IMR-90 (cell line): ENCODE measurements at regions not wholly inside any gene's neighbourhood (a gene's known extent, or its start where the extent isn't known, plus 50 kb on each side); places are given as distances from the start of the nearest gene placed in this dataset.

Experiments
- ATAC-seq: fragments of 200-7000 bp; cut with Tn5 transposase; 2 replicates; pipeline ENCODE4 v1.9.1; 2020; ENCODE audit warnings: low read depth, mild to moderate bottlenecking, moderate library complexity
- BruUV-seq: library from RNA; stranded (reverse); fragments of 400-500 nt; replicated peaks from 2 replicates; lab custom pipeline; 2021; lab: Mats Ljungman, UMichigan
- CTCF ChIA-PET: fragments of 300-600 bp; formaldehyde crosslinking; extraction: SDS; loops from one replicate; lab custom pipeline; 2021; ENCODE audit warnings: antibody characterized with exemption; lab: Yijun Ruan, JAX
- POLR2A ChIA-PET: fragments of 300-600 bp; sonication (Branson Sonifier 250); formaldehyde crosslinking; loops from one replicate; lab custom pipeline; 2022; ENCODE audit warnings: antibody characterized with exemption; ENCODE audit not compliant: unreplicated experiment; lab: Charles Lee
- DNase-seq: peaks from one replicate; pipeline ENCODE4 v3.0.0; 2013
- H2AFZ ChIP-seq: replicated peaks from 2 replicates; pipeline ENCODE3; 2013; ENCODE audit warnings: low read length, mild to moderate bottlenecking; ENCODE audit not compliant: poor library complexity
- H2AK5ac ChIP-seq: 2 replicates; pipeline ENCODE4 v1.6.1; 2013; ENCODE audit warnings: low read depth, low read length, inconsistent platforms
- H2AK9ac ChIP-seq: replicated peaks from 2 replicates; pipeline ENCODE3; 2013; ENCODE audit warnings: mild to moderate bottlenecking, low read depth, low read length, moderate library complexity; ENCODE audit not compliant: poor library complexity
- H2BK120ac ChIP-seq: 2 replicates; pipeline ENCODE4 v1.6.1; 2013; ENCODE audit warnings: low read depth, low read length, inconsistent platforms
- H2BK15ac ChIP-seq: 3 replicates; pipeline ENCODE4 v1.6.1; 2013; ENCODE audit warnings: low read depth, low read length, inconsistent platforms
- H2BK20ac ChIP-seq: 2 replicates; pipeline ENCODE4 v1.6.1; 2013; ENCODE audit warnings: low read depth, mild to moderate bottlenecking, inconsistent platforms, low read length, moderate library complexity
- H2BK5ac ChIP-seq: 2 replicates; pipeline ENCODE4 v1.6.1; 2013; ENCODE audit warnings: mild to moderate bottlenecking, low read depth, low read length, inconsistent platforms; ENCODE audit not compliant: poor library complexity, severe bottlenecking
- H3K14ac ChIP-seq: replicated peaks from 2 replicates; pipeline ENCODE4 v1.6.1; 2013; ENCODE audit warnings: low read depth, low read length, inconsistent platforms
- H3K18ac ChIP-seq: 2 replicates; pipeline ENCODE4 v1.6.1; 2013; ENCODE audit warnings: low read depth, low read length, control low read depth
- H3K23ac ChIP-seq: 2 replicates; pipeline ENCODE4 v1.6.1; 2013; ENCODE audit warnings: low read depth, low read length, inconsistent platforms
- H3K27ac ChIP-seq: 2 replicates; pipeline ENCODE4 v1.5.1; 2013; ENCODE audit warnings: mild to moderate bottlenecking, control low read depth, low read length; ENCODE audit not compliant: insufficient read depth
- H3K27me3 ChIP-seq: 2 replicates; pipeline ENCODE4 v1.6.1; 2013; ENCODE audit warnings: low read length; ENCODE audit not compliant: control insufficient read depth, insufficient read depth
- H3K36me3 ChIP-seq: 2 replicates; pipeline ENCODE4 v1.6.1; 2013; ENCODE audit warnings: low read length, mixed read lengths; ENCODE audit not compliant: control insufficient read depth, insufficient read depth
- H3K4ac ChIP-seq: 2 replicates; pipeline ENCODE4 v1.6.1; 2013; ENCODE audit warnings: low read depth, low read length, inconsistent platforms
- H3K4me1 ChIP-seq: 2 replicates; pipeline ENCODE4 v1.6.1; 2013; ENCODE audit warnings: low read length, mixed read lengths; ENCODE audit not compliant: control insufficient read depth, insufficient read depth
- H3K4me2 ChIP-seq: 2 replicates; pipeline ENCODE4 v1.6.1; 2013; ENCODE audit warnings: low read depth, mild to moderate bottlenecking, control low read depth, low read length, moderate library complexity
- H3K4me3 ChIP-seq: 2 replicates; pipeline ENCODE4 v1.5.1; 2013; ENCODE audit warnings: low read depth, mild to moderate bottlenecking, control low read depth, low read length, moderate library complexity; ENCODE audit not compliant: insufficient read depth
- H3K56ac ChIP-seq: 2 replicates; pipeline ENCODE4 v1.6.1; 2013; ENCODE audit warnings: low read length, inconsistent platforms; ENCODE audit not compliant: insufficient read depth; ENCODE audit errors: extremely low read depth
- H3K79me1 ChIP-seq, 2 experiments: 2 replicates each; pipeline ENCODE4 v1.6.1; 2013; ENCODE audit warnings: low read length in 2 of 2, inconsistent platforms in 1 of 2, low read depth in 1 of 2
- H3K9ac ChIP-seq: 2 replicates; pipeline ENCODE4 v1.6.1; 2013; ENCODE audit warnings: low read depth, low read length, control low read depth
- H3K9me1 ChIP-seq: 2 replicates; pipeline ENCODE4 v1.6.1; 2013; ENCODE audit warnings: low read length, inconsistent platforms; ENCODE audit not compliant: insufficient read depth
- H3K9me3 ChIP-seq: 2 replicates; pipeline ENCODE4 v1.6.1; 2013; ENCODE audit warnings: low read length; ENCODE audit not compliant: control insufficient read depth, insufficient read depth
- H4K20me1 ChIP-seq: 2 replicates; pipeline ENCODE4 v1.6.1; 2013; ENCODE audit warnings: low read length, inconsistent platforms; ENCODE audit not compliant: insufficient read depth
- H4K5ac ChIP-seq: 2 replicates; pipeline ENCODE4 v1.6.1; 2013; ENCODE audit warnings: mild to moderate bottlenecking, low read depth, low read length, control low read depth
- H4K8ac ChIP-seq, 2 experiments: 2 replicates each; pipeline ENCODE4 v1.6.1; 2013; ENCODE audit warnings: low read depth in 2 of 2, low read length in 2 of 2, control low read depth in 1 of 2, inconsistent platforms in 1 of 2
- H4K91ac ChIP-seq: 2 replicates; pipeline ENCODE4 v1.6.1; 2013; ENCODE audit warnings: low read depth, low read length, inconsistent platforms; ENCODE audit not compliant: insufficient read depth
- BHLHE40 ChIP-seq: fragments of 150-350 bp; IDR thresholded peaks from 2 replicates; pipeline ENCODE4 v1.6.1; 2016; ENCODE audit warnings: mild to moderate bottlenecking, low read depth, low read length
- CEBPB ChIP-seq: IDR thresholded peaks from 2 replicates; pipeline ENCODE4 v1.6.1; 2012; ENCODE audit warnings: low read depth, low read length, improper control_type of control experiment
- CHD1 ChIP-seq: IDR thresholded peaks from 2 replicates; pipeline ENCODE4 v1.6.1; 2012; ENCODE audit warnings: low read depth, low read length, improper control_type of control experiment
- FOS ChIP-seq: fragments of 150-350 bp; IDR thresholded peaks from 2 replicates; pipeline ENCODE4 v1.6.1; 2016; ENCODE audit warnings: low read depth, low read length
- MAFK ChIP-seq: IDR thresholded peaks from 2 replicates; pipeline ENCODE4 v1.6.1; 2012; ENCODE audit warnings: low read depth, low read length, improper control_type of control experiment
- MAZ ChIP-seq: IDR thresholded peaks from 2 replicates; pipeline ENCODE4 v1.6.1; 2012; ENCODE audit warnings: low read depth, mild to moderate bottlenecking, low read length, improper control_type of control experiment, moderate library complexity, borderline replicate concordance
- NFE2L2 ChIP-seq: fragments of 150-350 bp; IDR thresholded peaks from 2 replicates; pipeline ENCODE4 v1.6.1; 2016; ENCODE audit warnings: low read depth, mild to moderate bottlenecking, low read length
- POLR2A ChIP-seq: IDR thresholded peaks from 2 replicates; pipeline ENCODE4 v1.6.1; 2012; ENCODE audit warnings: mild to moderate bottlenecking, low read depth, low read length
- RCOR1 ChIP-seq: IDR thresholded peaks from 2 replicates; pipeline ENCODE4 v1.6.1; 2012; ENCODE audit warnings: mild to moderate bottlenecking, low read length, improper control_type of control experiment; ENCODE audit not compliant: insufficient replicate concordance
- RFX5 ChIP-seq: IDR thresholded peaks from 2 replicates; pipeline ENCODE4 v1.8.0; 2012; ENCODE audit warnings: low read depth, mild to moderate bottlenecking, low read length, moderate library complexity
- SMC3 ChIP-seq: fragments of 150-350 bp; IDR thresholded peaks from 2 replicates; pipeline ENCODE4 v1.6.1; 2016; ENCODE audit warnings: low read depth, mild to moderate bottlenecking, antibody characterized with exemption, low read length, moderate library complexity
- WGBS, 2 experiments: methylation state at CpG; one replicate each; pipeline versions ENCODE4 v1.1.5 to v1.1.7; 2013; ENCODE audit warnings: missing lambda C conversion rate in 2 of 2; ENCODE audit not compliant: insufficient read length in 1 of 2; ENCODE audit errors: extremely low coverage in 2 of 2; 5-methylcytosine and 5-hydroxymethylcytosine counted together
- dilution Hi-C: fragments of 300-500 bp; cut with HindIII; formaldehyde crosslinking; loops from one replicate; pipeline ENCODE4 v1.14.3; 2018; ENCODE audit warnings: low sequenced_read_pairs; ENCODE audit not compliant: unreplicated experiment
- in situ Hi-C: fragments of 300-500 bp; cut with MboI; formaldehyde crosslinking; loops from 3 replicates; pipeline ENCODE4 v1.14.3; 2019; ENCODE audit warnings: low sequenced_read_pairs, inconsistent platforms, mixed read lengths
- intact Hi-C: fragments of 100-400 bp; cut with micrococcal nuclease; formaldehyde crosslinking; loops from 2 replicates; pipeline ENCODE4 v1.10.0; 2022
- TF ChIP-seq, protein P1 (sequence below): fragments of 150-350 bp; IDR thresholded peaks from 2 replicates; pipeline ENCODE4 v1.6.1; 2016; ENCODE audit warnings: low read depth, mild to moderate bottlenecking, low read length, moderate library complexity, borderline replicate concordance
- TF ChIP-seq, protein P2 (sequence below): fragments of 150-350 bp; IDR thresholded peaks from 2 replicates; pipeline ENCODE4 v1.6.1; 2017; ENCODE audit warnings: mild to moderate bottlenecking, antibody characterized with exemption, low read length, low read depth
- TF ChIP-seq, protein P3 (sequence below): conservative IDR thresholded peaks from 2 replicates; pipeline ENCODE4 v1.5.1; 2012; ENCODE audit warnings: mild to moderate bottlenecking, low read depth, low read length, improper control_type of control experiment

DNA sequence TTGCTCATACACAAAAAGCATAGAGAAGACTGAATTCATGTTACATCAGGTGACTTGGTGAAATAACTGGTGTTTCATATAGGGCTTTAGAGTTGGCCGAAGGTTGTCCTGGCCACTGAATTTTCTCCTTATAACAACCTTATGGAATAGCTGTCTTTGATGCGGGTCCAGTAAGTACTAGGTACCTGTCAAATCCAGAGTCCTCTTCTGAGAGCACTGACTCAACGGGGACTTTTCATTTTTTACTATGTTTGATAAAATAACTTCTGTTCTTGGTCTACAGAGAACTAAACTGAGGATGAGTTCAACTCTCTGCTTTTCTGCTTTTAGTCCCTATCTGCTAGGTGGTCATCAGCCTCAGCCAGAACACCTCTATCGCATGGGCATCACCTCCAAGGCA, 76.1 kb upstream of the JAK1 start:
- peaks cover 2% of the 10 kb centered on the region; the same call in 1 of the 2 replicates for H3K27me3 ChIP-seq
- DNase-seq (no peak), ATAC-seq (no peak)
- POLR2A ChIA-PET, result no interaction called here
- no peaks in the 10 kb centered on the region for H3K4me1 ChIP-seq
- H2BK120ac ChIP-seq, result no peak overlapping the region
- H3K23ac ChIP-seq, result no peak overlapping the region
- WGBS, 2 experiments, result no CpG with 5 or more reads among the region's 4 CpGs
- no peak overlapping the region for H3K4me2 ChIP-seq
- H2AK5ac ChIP-seq, result no peak overlapping the region
- no peak overlapping the region for H3K14ac ChIP-seq
- no peak overlapping the region for H3K18ac ChIP-seq
- no peak overlapping the region for H4K5ac ChIP-seq
- H3K4ac ChIP-seq, result no peak overlapping the region
- in situ Hi-C loops (no loop called here), dilution Hi-C loops (no loop called here), intact Hi-C loops (no loop called here)
- H3K9ac ChIP-seq, result no peak overlapping the region
- H2BK15ac ChIP-seq, result no peak overlapping the region
- no peaks in the 10 kb centered on the region for H3K9me1 ChIP-seq
- no peak overlapping the region for H2BK20ac ChIP-seq
- no TSS peak for BruUV-seq
- TF ChIP-seq CHD1 (no peak), POLR2A (no peak), RCOR1 (no peak), RFX5 (no peak), MAZ (no peak), SMC3 (no peak), NFE2L2 (no peak), FOS (no peak), CEBPB (no peak), MAFK (no peak), BHLHE40 (no peak)
- TF ChIP-seq, protein P1, sequence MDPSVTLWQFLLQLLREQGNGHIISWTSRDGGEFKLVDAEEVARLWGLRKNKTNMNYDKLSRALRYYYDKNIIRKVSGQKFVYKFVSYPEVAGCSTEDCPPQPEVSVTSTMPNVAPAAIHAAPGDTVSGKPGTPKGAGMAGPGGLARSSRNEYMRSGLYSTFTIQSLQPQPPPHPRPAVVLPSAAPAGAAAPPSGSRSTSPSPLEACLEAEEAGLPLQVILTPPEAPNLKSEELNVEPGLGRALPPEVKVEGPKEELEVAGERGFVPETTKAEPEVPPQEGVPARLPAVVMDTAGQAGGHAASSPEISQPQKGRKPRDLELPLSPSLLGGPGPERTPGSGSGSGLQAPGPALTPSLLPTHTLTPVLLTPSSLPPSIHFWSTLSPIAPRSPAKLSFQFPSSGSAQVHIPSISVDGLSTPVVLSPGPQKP, result no peak
- TF ChIP-seq, protein P2, sequence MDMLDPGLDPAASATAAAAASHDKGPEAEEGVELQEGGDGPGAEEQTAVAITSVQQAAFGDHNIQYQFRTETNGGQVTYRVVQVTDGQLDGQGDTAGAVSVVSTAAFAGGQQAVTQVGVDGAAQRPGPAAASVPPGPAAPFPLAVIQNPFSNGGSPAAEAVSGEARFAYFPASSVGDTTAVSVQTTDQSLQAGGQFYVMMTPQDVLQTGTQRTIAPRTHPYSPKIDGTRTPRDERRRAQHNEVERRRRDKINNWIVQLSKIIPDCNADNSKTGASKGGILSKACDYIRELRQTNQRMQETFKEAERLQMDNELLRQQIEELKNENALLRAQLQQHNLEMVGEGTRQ, result no peak
- TF ChIP-seq, protein P3, sequence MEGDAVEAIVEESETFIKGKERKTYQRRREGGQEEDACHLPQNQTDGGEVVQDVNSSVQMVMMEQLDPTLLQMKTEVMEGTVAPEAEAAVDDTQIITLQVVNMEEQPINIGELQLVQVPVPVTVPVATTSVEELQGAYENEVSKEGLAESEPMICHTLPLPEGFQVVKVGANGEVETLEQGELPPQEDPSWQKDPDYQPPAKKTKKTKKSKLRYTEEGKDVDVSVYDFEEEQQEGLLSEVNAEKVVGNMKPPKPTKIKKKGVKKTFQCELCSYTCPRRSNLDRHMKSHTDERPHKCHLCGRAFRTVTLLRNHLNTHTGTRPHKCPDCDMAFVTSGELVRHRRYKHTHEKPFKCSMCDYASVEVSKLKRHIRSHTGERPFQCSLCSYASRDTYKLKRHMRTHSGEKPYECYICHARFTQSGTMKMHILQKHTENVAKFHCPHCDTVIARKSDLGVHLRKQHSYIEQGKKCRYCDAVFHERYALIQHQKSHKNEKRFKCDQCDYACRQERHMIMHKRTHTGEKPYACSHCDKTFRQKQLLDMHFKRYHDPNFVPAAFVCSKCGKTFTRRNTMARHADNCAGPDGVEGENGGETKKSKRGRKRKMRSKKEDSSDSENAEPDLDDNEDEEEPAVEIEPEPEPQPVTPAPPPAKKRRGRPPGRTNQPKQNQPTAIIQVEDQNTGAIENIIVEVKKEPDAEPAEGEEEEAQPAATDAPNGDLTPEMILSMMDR, result no peak
- no peaks in the 10 kb centered on the region for H4K20me1 ChIP-seq
- no peak overlapping the region for H4K91ac ChIP-seq
- no peak overlapping the region for H3K4me3 ChIP-seq
- H4K8ac ChIP-seq, result no peak overlapping the region
- no peak overlapping the region for H2AK9ac ChIP-seq
- CTCF ChIA-PET, result no interaction called here
- H3K27ac ChIP-seq, result no peak overlapping the region
- H3K36me3 ChIP-seq, result no peaks in the 10 kb centered on the region
- H3K56ac ChIP-seq, result no peak overlapping the region
- no peak overlapping the region for H2AFZ ChIP-seq
- H2BK5ac ChIP-seq, result no peak overlapping the region
- no peaks in the 10 kb centered on the region for H3K79me1 ChIP-seq
- no peaks in the 10 kb centered on the region for H3K9me3 ChIP-seq
